Esophagus muscularis mucosa (tissue), 4 donors: ENCODE measurements at regions not wholly inside any gene's neighbourhood (a gene's known extent, or its start where the extent isn't known, plus 50 kb on each side); places are given as distances from the start of the nearest gene placed in this dataset.

Experiments used
- DNase-seq: peaks from one replicate; pipeline ENCODE4 v3.0.0-alpha.2; 2017; ENCODE audit errors: extremely low spot score
- H3K27ac ChIP-seq, 4 donors: fragments of 200-600 bp; sonication (generic); replicated peaks in 1 of 4; 1 replicate in 3 of 4; 2 replicates in 1 of 4; pipeline ENCODE4 v1.5.1; 2016 to 2019; ENCODE audit warnings: mild to moderate bottlenecking in 1 of 4
- H3K27me3 ChIP-seq, 4 donors: fragments of 200-600 bp; sonication (generic); one replicate each; pipeline versions ENCODE4 v1.5.1 to v1.6.0; 2016 to 2019
- H3K36me3 ChIP-seq, 4 donors: fragments of 200-600 bp; sonication (generic); one replicate each; pipeline ENCODE4 v1.5.1; 2016 to 2019
- H3K4me1 ChIP-seq, 4 donors: fragments of 200-600 bp; sonication (generic); one replicate each; pipeline ENCODE4 v1.5.1; 2016 to 2019
- H3K4me3 ChIP-seq, 4 donors: fragments of 200-600 bp; sonication (generic); 1 replicate in 2 of 4; 2 replicates in 2 of 4; pipeline ENCODE4 v1.5.1; 2016 to 2019; ENCODE audit warnings: mild to moderate bottlenecking in 4 of 4, moderate library complexity in 1 of 4
- H3K9me3 ChIP-seq, 4 donors: fragments of 200-600 bp; sonication (generic); 1 replicate in 3 of 4; 2 replicates in 1 of 4; pipeline ENCODE4 v1.5.1; 2016 to 2019
- CTCF ChIP-seq, 3 experiments: fragments of 200-600 bp in 2 of 3; fragments of 450-650 bp in 1 of 3; sonication (generic) in 2 of 3; IDR thresholded peaks; one replicate each; pipeline ENCODE4 v1.5.1; 2017 to 2019; ENCODE audit warnings: antibody characterized with exemption in 3 of 3, mild to moderate bottlenecking in 2 of 3, moderate library complexity in 1 of 3
- EP300 ChIP-seq: sonication (generic); formaldehyde crosslinking; IDR thresholded peaks from one replicate; pipeline ENCODE4 v1.6.1; 2017; ENCODE audit warnings: antibody characterized with exemption
- POLR2A ChIP-seq: fragments of 450-650 bp; IDR thresholded peaks from one replicate; pipeline ENCODE4 v1.6.1; 2017; ENCODE audit warnings: antibody characterized with exemption, moderate library complexity, mild to moderate bottlenecking, low read depth
- POLR2AphosphoS5 ChIP-seq, 2 donors: sonication (generic); formaldehyde crosslinking; IDR thresholded peaks; one replicate each; pipeline ENCODE4 v1.6.1; 2017; ENCODE audit warnings: antibody characterized with exemption in 2 of 2
- WGBS: methylation state at CpG from one replicate; pipeline ENCODE4 v1.1.5; 2018; 5-methylcytosine and 5-hydroxymethylcytosine counted together
- intact Hi-C: fragments of 100-400 bp; cut with DNase I; formaldehyde crosslinking; loops from one replicate; pipeline ENCODE4 v1.15.1; 2023

DNA sequence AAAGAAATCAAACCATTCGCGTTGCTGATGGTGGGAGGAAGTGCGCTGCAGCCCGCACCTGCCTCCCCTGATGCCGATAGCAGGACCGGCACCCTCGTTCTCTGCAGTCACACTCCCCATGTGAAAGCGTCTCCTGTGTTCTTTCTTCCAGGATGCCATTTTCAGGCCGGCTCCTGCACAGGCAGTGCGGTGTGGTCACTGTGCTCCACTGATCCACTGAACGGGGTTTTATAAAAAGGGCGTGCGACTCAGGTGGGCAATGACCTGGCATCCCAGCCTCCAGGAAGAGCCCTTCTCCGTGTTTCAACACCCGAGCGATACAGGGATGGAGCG lies 88.3 kb upstream of the SNTG2 start:
- Histone ChIP-seq H3K4me1 (no peaks in the 10 kb centered on the region), H3K27me3 (peaks cover 0 to 42% (median 0%) of the 10 kb centered on the region in 4 donors), H3K36me3 (no peaks in the 10 kb centered on the region), H3K9me3 (no peaks in the 10 kb centered on the region), H3K4me3 (no peak overlapping the region), H3K27ac (no peak overlapping the region)
- TF ChIP-seq EP300 (no peak), POLR2A (no peak), CTCF (IDR thresholded peaks at IDR 0.05) (no peak), POLR2AphosphoS5 (IDR thresholded peaks at IDR 0.05) (no peak)
- intact Hi-C loops = no loop called here
- DNase-seq = no peak
- WGBS = 77% methylated on average over 17 of the region's 17 CpGs

- Histone ChIP-seq H3K27ac (no peak overlapping the region), H3K27me3 (peaks cover 0 to 37% (median 0%) of the 10 kb centered on the region in 4 donors), H3K36me3 (no peaks in the 10 kb centered on the region), H3K4me1 (no peaks in the 10 kb centered on the region), H3K4me3 (no peak overlapping the region), H3K9me3 (no peaks in the 10 kb centered on the region)
- 43% methylated on average over 24 of the region's 24 CpGs for WGBS
- DNase-seq = no peak
- no peak for TF ChIP-seq POLR2AphosphoS5 (IDR thresholded peaks at IDR 0.05)
- TF ChIP-seq POLR2A = no peak
- TF ChIP-seq EP300 = no peak
- no peak for TF ChIP-seq CTCF (IDR thresholded peaks at IDR 0.05)
- intact Hi-C loops = no loop called here
Observed at GRCh38 chr2:861655-862354, 88.8 kb upstream of the SNTG2 start.

DNA sequence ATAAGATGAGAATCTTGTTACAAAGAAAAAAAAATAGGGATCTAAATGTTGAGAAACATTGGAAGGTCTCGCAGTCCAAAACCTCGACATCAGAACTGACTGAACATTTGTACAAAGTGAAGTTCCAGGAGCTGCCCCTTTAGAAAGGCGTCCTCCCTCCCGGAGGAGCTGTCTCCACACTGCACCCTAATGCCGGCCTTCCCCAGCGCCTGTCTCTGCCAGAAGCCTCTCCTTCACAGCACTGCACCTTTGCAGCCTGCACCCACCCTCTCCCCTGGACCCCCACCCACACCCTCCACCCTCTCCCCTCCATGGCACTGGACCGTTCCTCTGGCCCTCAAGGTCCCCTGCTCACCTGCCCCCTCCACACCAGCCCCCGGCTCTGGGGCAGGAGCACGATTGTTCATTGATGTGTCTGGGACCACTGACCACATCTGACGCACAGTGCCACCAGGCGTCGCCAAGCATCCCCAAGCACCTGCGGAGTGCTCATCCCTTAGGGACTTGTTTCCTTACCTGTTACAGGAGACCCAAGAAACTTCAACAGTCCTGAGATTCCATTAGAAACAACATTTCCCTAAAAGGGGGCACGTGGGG lies 90.3 kb upstream of the SNTG2 start:
- no peak for DNase-seq
- no peak overlapping the region for H3K27ac ChIP-seq
- intact Hi-C loops = no loop called here
- no peaks in the 10 kb centered on the region for H3K4me1 ChIP-seq
- H3K9me3 ChIP-seq = no peaks in the 10 kb centered on the region
- no peaks in the 10 kb centered on the region for H3K36me3 ChIP-seq
- no peak overlapping the region for H3K4me3 ChIP-seq
- TF ChIP-seq CTCF (IDR thresholded peaks at IDR 0.05) = no peak
- no peak for TF ChIP-seq POLR2A
- TF ChIP-seq POLR2AphosphoS5 (IDR thresholded peaks at IDR 0.05) = no peak
- TF ChIP-seq EP300 = no peak
- peaks cover 0 to 30% (median 0%) of the 10 kb centered on the region in 4 donors for H3K27me3 ChIP-seq
- 73% methylated on average over 13 of the region's 14 CpGs for WGBS

DNA sequence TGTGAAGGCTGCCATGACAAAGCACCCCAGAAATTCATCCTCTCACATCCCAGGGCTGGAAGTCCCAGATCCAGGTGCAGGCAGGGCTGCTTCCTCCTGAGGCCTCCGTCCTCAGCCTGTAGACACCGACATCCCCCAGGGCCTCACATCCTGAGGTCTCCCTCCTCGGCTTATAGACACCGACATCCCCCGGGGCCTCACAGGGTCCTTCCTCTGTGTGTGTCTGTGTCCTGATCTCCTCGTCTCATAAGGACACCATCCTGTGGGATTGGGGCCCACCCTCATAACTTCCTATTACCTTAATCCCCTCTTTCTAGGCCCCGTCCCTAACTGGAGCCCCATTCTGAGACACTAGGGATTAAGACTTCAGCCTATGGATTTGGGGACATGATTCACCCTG lies 92.0 kb upstream of the SNTG2 start:
- 80% methylated on average over 1 of the region's 7 CpGs for WGBS
- no peaks in the 10 kb centered on the region for H3K9me3 ChIP-seq
- TF ChIP-seq CTCF (IDR thresholded peaks at IDR 0.05) (no peak), POLR2A (no peak), POLR2AphosphoS5 (IDR thresholded peaks at IDR 0.05) (no peak), EP300 (no peak)
- H3K27ac ChIP-seq = no peak overlapping the region
- H3K4me1 ChIP-seq = no peaks in the 10 kb centered on the region
- H3K36me3 ChIP-seq = no peaks in the 10 kb centered on the region
- H3K4me3 ChIP-seq = no peak overlapping the region
- H3K27me3 ChIP-seq = peaks cover 0 to 16% (median 0%) of the 10 kb centered on the region in 4 donors
- intact Hi-C loops = no loop called here
- DNase-seq = no peak
